GM12874 (cell line): ENCODE measurements at regions not wholly inside any gene's neighbourhood (a gene's known extent, or its start where the extent isn't known, plus 50 kb on each side); places are given as distances from the start of the nearest gene placed in this dataset.

Experiments used
- CTCF ChIP-seq: IDR thresholded peaks from 2 replicates; pipeline ENCODE4 v1.5.1; 2011; ENCODE audit warnings: low read depth, mild to moderate bottlenecking, control low read depth, low read length, moderate library complexity; ENCODE audit not compliant: insufficient read depth

- TF ChIP-seq CTCF = no peak
Measured at GRCh38 chr12:92516277-92516600, 186.6 kb upstream of the PLEKHG7 start.

GRCh38 chr12:92513231-92513730 is 189.5 kb upstream of the PLEKHG7 start:
- TF ChIP-seq CTCF = no peak

GRCh38 chr12:92511786-92512185 is 191.0 kb upstream of the PLEKHG7 start:
- no peak for TF ChIP-seq CTCF

- no peak for TF ChIP-seq CTCF
Measured at GRCh38 chr12:92509156-92509738, 193.5 kb upstream of the PLEKHG7 start.

GRCh38 chr12:92506891-92507290 is 195.9 kb upstream of the PLEKHG7 start:
- no peak for TF ChIP-seq CTCF

GRCh38 chr12:92506460-92506859 is 196.3 kb upstream of the PLEKHG7 start:
- TF ChIP-seq CTCF = no peak

- no peak for TF ChIP-seq CTCF
Measured at GRCh38 chr12:92505254-92506231, 197.2 kb upstream of the PLEKHG7 start.
